HG03159 (cell line): ENCODE measurements at regions not wholly inside any gene's neighbourhood (a gene's known extent, or its start where the extent isn't known, plus 50 kb on each side); places are given as distances from the start of the nearest gene placed in this dataset.

ENCODE experiments used
- ATAC-seq: cut with Tn5 transposase; IDR thresholded peaks from one replicate; pipeline ENCODE4 v1.9.1; 2021; ENCODE audit warnings: mild to moderate bottlenecking, moderate library complexity; ENCODE audit not compliant: unreplicated experiment

DNA sequence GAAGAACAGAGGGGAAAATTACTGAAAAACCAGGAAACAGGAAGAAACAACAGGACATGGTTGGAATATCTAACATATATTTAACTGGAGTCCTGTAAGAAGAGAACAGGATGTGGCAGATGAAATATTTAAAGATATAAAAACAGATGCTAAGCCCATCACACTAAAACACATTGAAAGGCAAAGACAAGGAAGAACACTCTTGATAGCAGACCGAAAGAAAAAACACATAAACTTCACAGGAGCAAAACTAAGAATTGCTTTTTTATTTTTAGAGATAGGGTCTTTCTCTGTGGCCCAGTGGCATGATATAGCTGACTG is 324.4 kb upstream of the ARRDC3 start:
- ATAC-seq: no peak

DNA sequence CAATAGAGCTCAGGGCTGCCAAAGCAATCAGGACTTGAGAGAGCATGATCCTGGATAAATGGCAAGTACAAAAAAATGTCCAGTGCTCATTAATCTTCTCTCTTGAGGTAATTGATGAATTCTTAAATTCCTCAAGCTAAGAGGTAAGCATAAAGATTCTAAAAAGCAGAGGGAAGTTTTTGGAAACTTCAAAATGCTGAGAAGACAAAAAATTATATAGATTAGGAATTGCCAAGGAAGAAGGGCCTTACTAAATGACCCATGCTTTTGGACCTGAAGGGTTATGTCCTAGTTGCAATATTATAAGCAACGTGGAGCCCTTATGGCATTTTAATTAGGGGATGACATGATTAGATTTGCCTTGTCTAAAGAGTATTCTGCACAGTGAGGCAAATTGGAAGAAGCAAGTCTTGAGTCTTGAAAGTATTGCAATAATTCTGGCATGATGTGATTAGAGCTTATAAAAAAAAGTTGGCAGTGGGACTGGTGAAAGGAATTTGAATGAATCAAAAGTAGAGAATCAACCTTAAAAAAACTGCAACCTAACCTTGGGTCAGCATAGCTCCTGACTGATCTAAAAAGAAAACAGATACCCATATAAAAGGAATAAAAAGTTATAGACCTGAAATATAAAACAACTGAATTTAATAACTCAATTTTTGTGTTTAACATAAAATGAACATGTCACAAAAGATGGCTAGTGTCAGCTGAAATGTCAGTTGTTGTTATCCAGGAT is 323.8 kb upstream of the ARRDC3 start:
- ATAC-seq: no peak

DNA sequence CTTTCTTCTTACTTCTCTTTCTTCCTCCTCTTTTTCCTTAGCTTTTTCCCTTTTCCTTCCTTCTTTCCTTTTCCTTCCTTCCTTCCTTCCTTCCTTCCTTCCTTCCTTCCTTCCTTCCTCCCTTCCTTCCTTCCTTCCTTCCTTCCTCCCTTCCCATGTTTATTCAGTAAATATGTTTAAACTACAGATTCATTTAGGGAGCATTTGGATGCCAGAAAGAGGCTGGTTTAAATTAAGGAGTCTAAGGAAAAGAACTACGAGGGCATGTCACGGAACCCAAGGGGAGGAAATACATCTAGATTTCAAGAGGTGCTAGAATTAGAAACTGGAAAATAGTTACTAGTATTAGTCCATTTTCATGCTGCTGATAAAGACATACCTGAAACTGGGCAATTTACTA is 320.0 kb upstream of the ARRDC3 start:
- ATAC-seq: no peak

DNA sequence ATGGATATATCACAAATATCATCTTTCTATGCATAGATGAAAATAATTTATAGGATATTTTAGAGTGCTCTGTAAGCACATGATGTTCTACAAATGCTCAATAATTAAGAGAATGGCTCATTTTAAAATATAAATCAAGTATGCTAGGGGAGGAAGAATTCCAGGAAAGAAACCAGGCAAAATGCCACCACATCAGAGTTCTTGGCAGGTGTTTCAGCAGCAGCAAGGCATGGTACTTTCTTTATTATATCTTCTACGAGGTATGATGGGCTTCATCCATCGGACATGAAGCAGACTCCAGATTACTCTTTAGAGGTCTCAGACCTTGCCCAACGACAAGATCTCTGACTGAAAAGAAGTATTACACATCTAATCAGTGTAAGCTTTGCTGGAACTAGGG is 316.3 kb upstream of the ARRDC3 start:
- no peak for ATAC-seq

DNA sequence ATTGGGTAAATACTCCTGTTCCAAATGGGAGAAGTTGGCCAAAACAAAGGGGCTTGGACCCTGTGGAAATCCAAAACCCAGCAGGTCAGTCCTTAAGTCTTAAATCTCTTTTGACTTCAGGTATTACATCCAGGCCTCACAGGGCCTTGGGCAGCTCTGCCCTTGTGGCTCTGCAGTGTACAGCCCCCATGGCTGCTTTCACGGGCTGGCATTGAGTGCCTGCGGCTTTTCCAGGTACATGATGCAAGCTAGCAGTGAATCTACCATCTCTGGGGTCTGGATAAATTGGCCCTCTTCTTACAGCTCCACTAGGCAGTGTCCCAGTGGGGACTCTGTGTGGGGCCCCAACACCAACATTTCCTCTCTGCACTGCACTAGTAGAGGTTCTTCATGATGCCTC is 308.5 kb upstream of the ARRDC3 start:
- no peak for ATAC-seq

DNA sequence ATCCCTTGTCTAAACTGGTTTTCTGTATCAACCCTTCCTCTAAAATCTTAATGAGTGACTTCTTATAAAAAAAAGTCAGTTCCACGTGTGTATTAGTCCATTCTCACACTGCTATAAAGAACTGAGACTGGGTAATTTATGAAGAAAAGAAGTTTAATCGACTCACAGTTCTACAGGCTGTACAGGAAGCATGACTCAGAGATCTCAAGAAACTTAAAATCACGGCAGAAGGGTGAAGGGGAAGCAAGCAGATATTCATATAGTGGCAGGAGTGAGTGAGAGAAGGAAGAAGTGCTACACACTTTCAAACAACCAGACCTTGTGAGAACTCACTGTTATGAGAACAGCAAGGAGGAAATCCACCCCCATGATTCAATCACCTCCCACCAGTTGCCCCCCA is 307.8 kb upstream of the ARRDC3 start:
- ATAC-seq: no peak

DNA sequence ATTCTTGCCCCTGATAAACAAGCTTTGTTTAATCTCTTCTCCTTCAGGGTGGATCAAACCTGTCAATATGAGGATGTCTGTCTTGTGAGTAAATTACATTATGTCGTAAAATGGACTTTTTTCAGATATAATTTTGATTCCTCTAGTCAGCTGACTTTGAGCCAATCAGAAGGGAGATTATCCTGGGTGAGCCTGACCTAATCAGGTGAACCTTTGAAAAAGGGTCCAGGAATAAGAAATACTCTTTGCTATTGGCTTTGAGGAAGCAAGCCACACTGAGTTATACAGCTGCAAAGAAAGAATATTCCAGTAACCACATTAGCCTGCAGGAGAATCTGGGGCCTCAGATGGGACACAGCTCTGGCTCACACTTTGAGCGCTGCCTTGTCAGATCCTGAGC is 304.3 kb upstream of the ARRDC3 start:
- no peak for ATAC-seq

DNA sequence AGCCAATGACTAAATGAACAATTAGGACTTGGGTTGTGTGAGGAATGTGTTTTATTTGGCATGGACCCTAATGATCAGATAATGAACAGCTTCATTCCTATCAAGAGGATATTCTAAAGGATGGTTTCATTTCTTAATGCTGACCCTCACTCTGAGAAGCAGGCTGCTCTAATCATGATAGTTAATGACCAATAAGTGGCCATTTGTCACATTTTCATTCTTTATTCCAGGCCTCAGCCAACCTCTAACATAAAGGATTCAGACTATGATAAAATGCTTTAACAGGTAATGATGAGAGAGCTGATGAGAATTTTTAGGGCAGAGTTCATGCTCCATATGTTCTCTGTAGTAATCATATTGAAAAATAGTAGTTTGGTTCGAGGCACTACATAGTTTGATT is 301.5 kb upstream of the ARRDC3 start:
- no peak for ATAC-seq

DNA sequence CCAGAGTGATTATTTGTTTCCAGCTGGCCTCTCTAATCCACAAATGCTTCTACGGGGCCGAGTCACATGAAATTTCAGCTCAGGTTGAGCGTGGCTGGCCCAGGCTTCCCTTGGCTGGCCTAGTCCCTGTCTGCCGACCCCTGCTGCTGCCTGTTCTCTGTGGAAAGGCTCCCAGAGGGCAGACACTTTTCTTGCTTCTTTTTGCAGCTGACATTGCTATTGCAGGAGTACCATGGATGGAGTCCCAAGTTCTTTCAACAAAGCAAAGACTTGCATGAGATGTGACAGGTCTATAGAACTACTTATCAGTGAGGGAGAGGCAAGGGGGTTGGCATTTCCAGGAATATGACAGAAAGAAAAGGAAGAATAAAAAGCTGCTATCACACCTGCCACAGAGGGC is 287.4 kb upstream of the ARRDC3 start:
- ATAC-seq: no peak

DNA sequence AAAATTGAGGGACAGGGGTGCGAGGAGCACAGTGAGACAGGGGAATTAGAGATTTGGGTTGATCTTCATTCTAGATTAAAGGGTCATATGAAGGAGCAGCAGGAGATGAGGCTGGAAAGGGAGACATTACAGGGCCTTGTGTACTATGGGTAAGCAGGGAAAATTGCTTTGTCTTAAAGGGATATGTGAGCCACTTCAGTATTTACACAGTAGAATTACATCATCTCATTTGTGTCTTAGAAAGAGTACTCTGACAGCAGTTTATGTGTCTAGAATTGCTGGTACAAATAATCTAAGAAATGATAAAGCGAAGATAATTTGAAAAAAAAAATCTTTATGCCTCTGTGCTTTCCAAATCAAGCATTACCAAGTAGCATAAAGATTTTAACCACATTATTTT is 287.0 kb upstream of the ARRDC3 start:
- no peak for ATAC-seq

DNA sequence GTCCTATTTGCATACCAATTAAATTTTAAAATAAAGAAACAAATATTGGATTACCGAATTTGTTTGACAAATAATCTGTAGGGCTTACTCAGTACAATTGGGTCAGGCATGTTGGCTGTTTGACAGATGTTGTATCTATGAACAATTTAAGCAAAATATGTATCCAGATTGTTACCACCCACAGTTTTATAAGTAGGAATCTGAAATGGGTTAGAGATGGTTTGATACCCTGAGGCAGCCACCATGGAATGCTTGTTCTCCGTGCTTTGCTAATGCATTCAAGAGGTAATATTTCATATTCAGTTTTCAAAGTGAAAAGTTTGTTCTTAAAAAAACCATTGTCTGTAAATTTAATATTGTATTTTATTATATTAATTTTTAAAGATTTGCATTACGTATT is 285.1 kb upstream of the ARRDC3 start:
- no peak for ATAC-seq

DNA sequence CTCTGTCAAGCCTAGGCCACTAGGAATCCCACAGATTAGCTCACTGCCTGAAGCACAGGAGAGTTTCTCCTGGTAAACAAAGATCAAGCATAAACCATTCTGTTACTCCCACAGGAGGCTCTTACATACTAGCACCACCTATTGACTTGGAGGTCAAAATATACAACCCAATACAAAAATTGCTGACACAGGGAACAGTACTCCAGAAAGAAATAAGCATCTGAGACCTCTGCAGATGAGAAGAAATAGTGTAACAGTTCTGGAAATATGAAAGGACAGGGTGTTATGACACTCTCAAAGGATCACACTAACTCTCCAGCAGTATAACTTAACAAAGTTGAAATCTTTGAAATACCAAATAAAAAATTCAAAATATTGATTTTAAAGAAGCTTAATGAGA is 269.6 kb upstream of the ARRDC3 start:
- ATAC-seq: no peak

DNA sequence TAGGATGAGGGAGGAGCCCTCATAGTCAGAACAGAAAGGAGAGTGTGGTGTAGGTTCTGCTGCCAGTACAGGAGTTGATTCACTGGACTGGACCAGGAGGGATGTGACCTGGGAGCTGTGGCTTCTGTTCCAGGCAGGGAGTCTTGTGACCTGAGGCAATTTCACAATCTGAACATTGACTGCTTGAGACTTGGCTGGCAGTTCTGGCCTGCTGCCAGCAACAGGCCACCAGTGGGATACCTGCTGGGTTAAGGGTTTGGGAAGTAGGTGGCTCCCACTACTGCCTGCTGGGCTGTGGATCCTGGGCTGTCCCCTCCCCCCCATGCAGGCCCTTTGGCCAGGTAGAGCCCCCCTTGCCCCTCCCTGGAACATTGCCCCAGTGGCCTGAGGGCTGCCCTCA is 268.6 kb upstream of the ARRDC3 start:
- ATAC-seq: no peak

DNA sequence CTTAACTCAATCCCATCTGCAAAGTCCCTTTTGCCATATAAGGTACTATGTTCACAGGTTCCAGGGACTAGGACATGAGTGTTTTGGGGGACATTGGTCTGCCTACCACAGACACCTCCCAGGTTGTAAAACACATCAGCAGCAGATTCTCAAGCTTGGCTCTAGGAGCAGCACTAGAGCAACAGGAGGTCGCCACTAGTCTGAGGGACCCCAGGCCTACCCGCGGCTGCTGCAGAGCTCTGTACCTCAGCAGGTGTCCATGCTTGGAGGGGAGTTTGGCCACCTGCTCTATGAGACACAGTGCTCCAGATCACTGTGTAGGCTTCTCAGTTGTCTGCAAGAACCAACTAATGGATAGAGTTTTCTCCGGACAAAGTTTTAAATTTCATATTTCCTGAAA is 262.2 kb upstream of the ARRDC3 start:
- no peak for ATAC-seq

DNA sequence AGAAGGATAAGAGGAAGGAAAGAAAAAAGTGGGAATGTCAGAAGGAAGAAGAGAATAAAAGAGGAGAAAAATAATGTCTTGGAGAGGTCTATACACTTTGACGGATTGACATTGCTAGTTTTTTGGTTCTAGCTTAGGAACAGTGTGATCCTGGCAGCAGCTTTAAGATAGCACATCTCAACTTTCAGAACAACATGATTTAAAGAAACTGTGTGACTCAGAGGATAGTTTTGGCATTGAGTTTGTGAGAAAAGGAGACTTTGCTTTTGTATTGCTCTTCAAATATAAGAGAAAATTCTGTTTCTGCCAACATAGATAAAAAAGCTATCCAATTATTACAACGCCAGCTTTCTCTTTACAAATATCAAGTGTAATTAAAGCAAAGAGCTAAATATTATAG is 260.7 kb upstream of the ARRDC3 start:
- ATAC-seq: no peak

DNA sequence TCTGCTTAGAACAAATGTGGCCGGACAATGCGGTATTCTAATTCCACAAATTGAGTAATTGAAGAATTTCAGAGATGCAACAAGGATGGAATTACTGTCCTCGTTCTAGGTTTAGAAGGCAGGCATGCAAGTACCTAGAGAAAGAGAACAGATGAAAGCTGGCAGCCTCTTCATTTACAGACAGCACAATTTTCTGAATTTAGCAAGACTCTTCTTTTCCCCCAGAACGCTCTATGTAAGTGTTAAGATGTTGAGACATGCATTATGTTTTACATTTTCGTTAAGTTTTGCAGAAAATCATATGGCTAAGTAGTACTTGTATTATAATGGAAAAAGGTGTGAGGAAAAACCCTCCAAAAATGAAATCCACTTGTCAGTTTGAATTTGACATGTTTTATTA is 259.5 kb upstream of the ARRDC3 start:
- no peak for ATAC-seq

DNA sequence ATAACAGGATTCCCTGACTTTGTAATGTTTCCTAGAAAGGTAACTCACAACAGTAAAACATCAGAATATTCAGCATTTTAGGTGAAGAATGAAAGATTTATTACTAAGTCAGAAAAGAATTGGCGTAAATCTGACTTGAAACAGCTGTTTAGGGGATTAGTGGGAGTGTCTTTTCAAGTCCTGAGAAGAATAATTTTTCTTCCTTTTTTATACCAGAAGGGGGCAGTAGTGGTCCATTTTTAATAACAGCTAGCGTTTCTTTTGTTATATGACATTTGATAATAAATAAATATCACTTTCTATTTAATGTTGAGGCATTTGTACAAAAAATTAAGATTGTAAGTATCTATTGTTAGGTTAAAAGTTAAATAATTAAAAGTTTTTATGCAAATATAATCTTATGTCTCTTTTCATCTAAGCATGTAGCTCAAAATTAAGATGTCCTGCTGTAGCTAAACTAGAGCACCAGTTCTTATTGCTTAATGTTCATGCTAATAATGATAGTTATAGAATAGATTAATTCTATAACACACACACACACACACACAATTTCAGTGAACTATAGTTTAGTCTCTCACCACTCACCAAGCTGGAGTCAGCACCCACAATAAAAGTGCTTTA is 258.7 kb upstream of the ARRDC3 start:
- ATAC-seq: peak; percentile 81

DNA sequence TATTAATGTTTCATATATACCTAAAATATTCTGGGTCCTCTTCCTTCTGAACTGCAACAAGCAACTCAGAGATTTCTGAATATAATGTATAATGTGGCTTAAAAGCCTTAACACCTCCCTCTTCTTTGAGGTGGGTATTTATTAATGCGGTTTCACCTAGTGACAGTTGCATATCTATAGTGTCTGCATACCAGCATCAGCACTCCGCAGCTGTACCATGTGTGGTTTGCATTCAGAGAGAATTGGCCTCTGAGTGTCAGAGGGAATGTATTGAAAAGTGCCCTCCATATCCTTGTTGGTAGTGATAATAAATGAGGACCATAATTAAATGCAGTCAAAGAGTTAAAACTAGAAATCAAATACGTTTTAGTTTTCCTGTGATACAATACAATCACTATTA is 256.6 kb upstream of the ARRDC3 start:
- no peak for ATAC-seq

DNA sequence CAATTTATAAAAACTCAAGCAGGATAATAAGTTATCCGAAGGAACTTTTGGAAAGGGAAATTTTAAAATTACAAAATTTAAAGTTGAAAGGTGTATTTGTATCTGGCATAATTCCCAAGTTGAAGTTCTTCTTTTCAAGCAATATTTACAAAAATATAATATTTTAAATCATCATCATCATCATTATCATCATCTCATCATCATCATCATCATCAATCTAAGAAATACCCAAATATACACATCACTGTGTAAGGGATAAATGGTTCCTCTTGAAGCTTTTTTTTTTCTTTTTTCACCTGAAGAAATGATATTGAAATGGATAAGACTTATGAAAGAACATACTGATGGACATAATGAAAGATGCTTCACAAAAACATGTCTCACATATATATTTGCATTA is 254.9 kb upstream of the ARRDC3 start:
- no peak for ATAC-seq

DNA sequence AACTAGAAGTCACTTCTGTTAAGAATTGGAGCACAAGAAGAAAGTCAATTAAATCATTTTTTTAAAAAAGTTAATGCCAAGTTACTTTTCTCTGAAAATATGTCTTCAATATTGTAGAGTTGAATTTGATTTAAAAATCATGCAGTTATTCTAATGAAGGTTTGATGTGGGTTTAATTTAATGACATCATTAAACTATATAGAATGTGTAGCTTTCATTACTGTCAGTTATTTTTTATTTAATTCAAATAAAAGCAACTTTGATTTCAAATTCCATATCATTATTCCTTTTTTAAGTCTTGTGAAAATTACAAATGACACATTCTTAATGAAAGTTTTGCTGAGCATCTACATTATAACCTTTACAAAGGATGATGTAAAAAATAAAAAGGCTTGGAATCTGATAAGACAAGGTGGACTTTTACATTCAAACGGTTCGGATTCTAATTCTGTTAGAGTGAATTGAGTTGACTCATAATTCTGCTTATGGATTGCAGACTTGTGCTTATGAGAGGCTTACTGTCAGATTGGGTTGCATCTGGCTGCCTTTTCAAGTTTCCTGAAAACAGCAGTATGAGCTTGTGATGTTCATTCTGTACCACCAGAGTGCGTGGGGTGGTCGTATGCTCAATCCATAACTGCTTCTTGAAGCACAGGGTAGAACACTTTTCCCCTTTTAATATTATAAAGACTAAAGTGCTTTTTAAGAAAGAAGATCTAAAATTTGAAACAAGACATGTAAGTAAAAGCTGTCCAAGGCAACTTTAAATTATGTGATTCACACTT is 253.0 kb upstream of the ARRDC3 start:
- no peak for ATAC-seq

DNA sequence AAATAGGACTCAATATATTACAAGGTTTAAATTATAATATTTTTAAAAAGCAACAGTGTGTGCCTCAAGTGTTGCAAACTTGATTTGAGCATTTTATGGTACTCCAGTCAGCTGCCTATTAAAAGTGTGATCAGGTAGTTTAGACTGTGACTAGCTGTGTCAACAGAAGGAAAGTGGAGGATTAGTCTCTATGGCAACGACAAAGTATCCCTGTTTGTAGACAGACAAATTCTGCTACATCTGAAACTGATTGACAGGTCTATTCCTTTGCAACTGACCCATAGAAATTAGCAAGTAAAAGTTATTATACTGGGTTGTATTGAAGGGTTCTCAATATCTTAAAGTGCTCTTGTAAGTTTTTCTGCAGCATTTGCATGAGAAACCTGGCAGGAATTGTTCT is 249.8 kb upstream of the ARRDC3 start:
- ATAC-seq: no peak

DNA sequence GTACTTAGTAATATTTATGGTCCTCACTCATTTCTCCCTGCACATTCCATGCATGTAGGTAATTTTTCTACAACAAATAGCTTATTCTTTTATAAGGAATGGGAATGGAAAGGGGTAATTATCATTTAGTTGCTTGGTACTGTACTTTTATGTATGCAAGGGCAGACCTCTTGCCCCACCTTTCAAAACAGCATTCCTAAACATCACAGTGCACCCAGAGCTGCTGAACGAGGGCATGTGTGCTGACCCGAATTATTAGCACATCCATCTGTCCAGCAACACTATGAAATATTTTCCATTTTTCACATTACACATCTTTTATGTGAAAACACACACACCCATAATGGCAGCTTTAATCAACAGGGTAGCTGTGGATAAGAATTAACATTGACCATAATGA is 228.6 kb upstream of the ARRDC3 start:
- no peak for ATAC-seq
